IMR-90 (cell line): ENCODE measurements at regions not wholly inside any gene's neighbourhood (a gene's known extent, or its start where the extent isn't known, plus 50 kb on each side); places are given as distances from the start of the nearest gene placed in this dataset.

Experiments
- ATAC-seq: fragments of 200-7000 bp; cut with Tn5 transposase; 2 replicates; pipeline ENCODE4 v1.9.1; 2020; ENCODE audit warnings: low read depth, mild to moderate bottlenecking, moderate library complexity
- BruUV-seq: library from RNA; stranded (reverse); fragments of 400-500 nt; replicated peaks from 2 replicates; lab custom pipeline; 2021; lab: Mats Ljungman, UMichigan
- CTCF ChIA-PET: fragments of 300-600 bp; formaldehyde crosslinking; extraction: SDS; loops from one replicate; lab custom pipeline; 2021; ENCODE audit warnings: antibody characterized with exemption; lab: Yijun Ruan, JAX
- POLR2A ChIA-PET: fragments of 300-600 bp; sonication (Branson Sonifier 250); formaldehyde crosslinking; loops from one replicate; lab custom pipeline; 2022; ENCODE audit warnings: antibody characterized with exemption; ENCODE audit not compliant: unreplicated experiment; lab: Charles Lee
- DNase-seq: peaks from one replicate; pipeline ENCODE4 v3.0.0; 2013
- H2AFZ ChIP-seq: replicated peaks from 2 replicates; pipeline ENCODE3; 2013; ENCODE audit warnings: low read length, mild to moderate bottlenecking; ENCODE audit not compliant: poor library complexity
- H2AK5ac ChIP-seq: 2 replicates; pipeline ENCODE4 v1.6.1; 2013; ENCODE audit warnings: low read depth, low read length, inconsistent platforms
- H2AK9ac ChIP-seq: replicated peaks from 2 replicates; pipeline ENCODE3; 2013; ENCODE audit warnings: mild to moderate bottlenecking, low read depth, low read length, moderate library complexity; ENCODE audit not compliant: poor library complexity
- H2BK120ac ChIP-seq: 2 replicates; pipeline ENCODE4 v1.6.1; 2013; ENCODE audit warnings: low read depth, low read length, inconsistent platforms
- H2BK15ac ChIP-seq: 3 replicates; pipeline ENCODE4 v1.6.1; 2013; ENCODE audit warnings: low read depth, low read length, inconsistent platforms
- H2BK20ac ChIP-seq: 2 replicates; pipeline ENCODE4 v1.6.1; 2013; ENCODE audit warnings: low read depth, mild to moderate bottlenecking, inconsistent platforms, low read length, moderate library complexity
- H2BK5ac ChIP-seq: 2 replicates; pipeline ENCODE4 v1.6.1; 2013; ENCODE audit warnings: mild to moderate bottlenecking, low read depth, low read length, inconsistent platforms; ENCODE audit not compliant: poor library complexity, severe bottlenecking
- H3K14ac ChIP-seq: replicated peaks from 2 replicates; pipeline ENCODE4 v1.6.1; 2013; ENCODE audit warnings: low read depth, low read length, inconsistent platforms
- H3K18ac ChIP-seq: 2 replicates; pipeline ENCODE4 v1.6.1; 2013; ENCODE audit warnings: low read depth, low read length, control low read depth
- H3K23ac ChIP-seq: 2 replicates; pipeline ENCODE4 v1.6.1; 2013; ENCODE audit warnings: low read depth, low read length, inconsistent platforms
- H3K27ac ChIP-seq: 2 replicates; pipeline ENCODE4 v1.5.1; 2013; ENCODE audit warnings: mild to moderate bottlenecking, control low read depth, low read length; ENCODE audit not compliant: insufficient read depth
- H3K27me3 ChIP-seq: 2 replicates; pipeline ENCODE4 v1.6.1; 2013; ENCODE audit warnings: low read length; ENCODE audit not compliant: control insufficient read depth, insufficient read depth
- H3K36me3 ChIP-seq: 2 replicates; pipeline ENCODE4 v1.6.1; 2013; ENCODE audit warnings: low read length, mixed read lengths; ENCODE audit not compliant: control insufficient read depth, insufficient read depth
- H3K4ac ChIP-seq: 2 replicates; pipeline ENCODE4 v1.6.1; 2013; ENCODE audit warnings: low read depth, low read length, inconsistent platforms
- H3K4me1 ChIP-seq: 2 replicates; pipeline ENCODE4 v1.6.1; 2013; ENCODE audit warnings: low read length, mixed read lengths; ENCODE audit not compliant: control insufficient read depth, insufficient read depth
- H3K4me2 ChIP-seq: 2 replicates; pipeline ENCODE4 v1.6.1; 2013; ENCODE audit warnings: low read depth, mild to moderate bottlenecking, control low read depth, low read length, moderate library complexity
- H3K4me3 ChIP-seq: 2 replicates; pipeline ENCODE4 v1.5.1; 2013; ENCODE audit warnings: low read depth, mild to moderate bottlenecking, control low read depth, low read length, moderate library complexity; ENCODE audit not compliant: insufficient read depth
- H3K56ac ChIP-seq: 2 replicates; pipeline ENCODE4 v1.6.1; 2013; ENCODE audit warnings: low read length, inconsistent platforms; ENCODE audit not compliant: insufficient read depth; ENCODE audit errors: extremely low read depth
- H3K79me1 ChIP-seq, 2 experiments: 2 replicates each; pipeline ENCODE4 v1.6.1; 2013; ENCODE audit warnings: low read length in 2 of 2, inconsistent platforms in 1 of 2, low read depth in 1 of 2
- H3K9ac ChIP-seq: 2 replicates; pipeline ENCODE4 v1.6.1; 2013; ENCODE audit warnings: low read depth, low read length, control low read depth
- H3K9me1 ChIP-seq: 2 replicates; pipeline ENCODE4 v1.6.1; 2013; ENCODE audit warnings: low read length, inconsistent platforms; ENCODE audit not compliant: insufficient read depth
- H3K9me3 ChIP-seq: 2 replicates; pipeline ENCODE4 v1.6.1; 2013; ENCODE audit warnings: low read length; ENCODE audit not compliant: control insufficient read depth, insufficient read depth
- H4K20me1 ChIP-seq: 2 replicates; pipeline ENCODE4 v1.6.1; 2013; ENCODE audit warnings: low read length, inconsistent platforms; ENCODE audit not compliant: insufficient read depth
- H4K5ac ChIP-seq: 2 replicates; pipeline ENCODE4 v1.6.1; 2013; ENCODE audit warnings: mild to moderate bottlenecking, low read depth, low read length, control low read depth
- H4K8ac ChIP-seq, 2 experiments: 2 replicates each; pipeline ENCODE4 v1.6.1; 2013; ENCODE audit warnings: low read depth in 2 of 2, low read length in 2 of 2, control low read depth in 1 of 2, inconsistent platforms in 1 of 2
- H4K91ac ChIP-seq: 2 replicates; pipeline ENCODE4 v1.6.1; 2013; ENCODE audit warnings: low read depth, low read length, inconsistent platforms; ENCODE audit not compliant: insufficient read depth
- BHLHE40 ChIP-seq: fragments of 150-350 bp; IDR thresholded peaks from 2 replicates; pipeline ENCODE4 v1.6.1; 2016; ENCODE audit warnings: mild to moderate bottlenecking, low read depth, low read length
- CHD1 ChIP-seq: IDR thresholded peaks from 2 replicates; pipeline ENCODE4 v1.6.1; 2012; ENCODE audit warnings: low read depth, low read length, improper control_type of control experiment
- FOS ChIP-seq: fragments of 150-350 bp; IDR thresholded peaks from 2 replicates; pipeline ENCODE4 v1.6.1; 2016; ENCODE audit warnings: low read depth, low read length
- MAFK ChIP-seq: IDR thresholded peaks from 2 replicates; pipeline ENCODE4 v1.6.1; 2012; ENCODE audit warnings: low read depth, low read length, improper control_type of control experiment
- MAZ ChIP-seq: IDR thresholded peaks from 2 replicates; pipeline ENCODE4 v1.6.1; 2012; ENCODE audit warnings: low read depth, mild to moderate bottlenecking, low read length, improper control_type of control experiment, moderate library complexity, borderline replicate concordance
- MXI1 ChIP-seq: IDR thresholded peaks from 2 replicates; pipeline ENCODE4 v1.6.1; 2012; ENCODE audit warnings: low read depth, mild to moderate bottlenecking, low read length, moderate library complexity, borderline replicate concordance
- NFE2L2 ChIP-seq: fragments of 150-350 bp; IDR thresholded peaks from 2 replicates; pipeline ENCODE4 v1.6.1; 2016; ENCODE audit warnings: low read depth, mild to moderate bottlenecking, low read length
- RAD21 ChIP-seq: IDR thresholded peaks from 2 replicates; pipeline ENCODE4 v1.6.1; 2012; ENCODE audit warnings: low read length, improper control_type of control experiment
- RCOR1 ChIP-seq: IDR thresholded peaks from 2 replicates; pipeline ENCODE4 v1.6.1; 2012; ENCODE audit warnings: mild to moderate bottlenecking, low read length, improper control_type of control experiment; ENCODE audit not compliant: insufficient replicate concordance
- WGBS, 2 experiments: methylation state at CpG; one replicate each; pipeline versions ENCODE4 v1.1.5 to v1.1.7; 2013; ENCODE audit warnings: missing lambda C conversion rate in 2 of 2; ENCODE audit not compliant: insufficient read length in 1 of 2; ENCODE audit errors: extremely low coverage in 2 of 2; 5-methylcytosine and 5-hydroxymethylcytosine counted together
- dilution Hi-C: fragments of 300-500 bp; cut with HindIII; formaldehyde crosslinking; loops from one replicate; pipeline ENCODE4 v1.14.3; 2018; ENCODE audit warnings: low sequenced_read_pairs; ENCODE audit not compliant: unreplicated experiment
- in situ Hi-C: fragments of 300-500 bp; cut with MboI; formaldehyde crosslinking; loops from 3 replicates; pipeline ENCODE4 v1.14.3; 2019; ENCODE audit warnings: low sequenced_read_pairs, inconsistent platforms, mixed read lengths
- intact Hi-C: fragments of 100-400 bp; cut with micrococcal nuclease; formaldehyde crosslinking; loops from 2 replicates; pipeline ENCODE4 v1.10.0; 2022
- TF ChIP-seq, protein P1 (sequence below): fragments of 150-350 bp; IDR thresholded peaks from 2 replicates; pipeline ENCODE4 v1.6.1; 2016; ENCODE audit warnings: low read depth, mild to moderate bottlenecking, low read length, moderate library complexity, borderline replicate concordance
- TF ChIP-seq, protein P2 (sequence below): fragments of 150-350 bp; IDR thresholded peaks from 2 replicates; pipeline ENCODE4 v1.6.1; 2017; ENCODE audit warnings: mild to moderate bottlenecking, antibody characterized with exemption, low read length, low read depth

DNA sequence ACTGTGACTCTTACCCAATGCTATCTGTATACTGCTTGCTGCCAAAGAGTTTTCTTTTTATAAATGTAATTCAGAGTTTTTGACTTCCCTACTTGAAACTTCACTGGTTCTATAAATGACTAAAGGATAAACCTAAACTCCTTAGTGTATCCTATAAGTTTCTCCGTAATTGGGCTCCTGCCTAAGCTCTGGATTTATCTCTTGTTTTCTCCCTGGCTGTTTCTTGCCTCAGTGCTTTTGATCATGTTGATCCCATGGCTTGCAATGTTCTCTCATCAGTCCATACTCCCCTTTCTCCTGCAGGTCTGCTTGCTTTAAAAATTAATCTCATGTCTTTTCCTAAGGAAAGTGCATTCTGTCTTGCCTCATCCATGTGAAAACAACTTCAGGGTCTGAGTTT lies 1543.1 kb upstream of the IGFBP7 start:
- Histone ChIP-seq H3K56ac (no peak overlapping the region), H2BK20ac (no peak overlapping the region), H2AK9ac (no peak overlapping the region), H4K8ac (no peak overlapping the region), H3K18ac (no peak overlapping the region), H2BK15ac (no peak overlapping the region), H4K20me1 (no peaks in the 10 kb centered on the region), H3K36me3 (no peaks in the 10 kb centered on the region), H4K5ac (no peak overlapping the region), H2BK120ac (no peak overlapping the region), H3K4me1 (no peaks in the 10 kb centered on the region), H3K9ac (no peak overlapping the region), H3K4me3 (no peak overlapping the region), H3K79me1 (no peaks in the 10 kb centered on the region), H2BK5ac (no peak overlapping the region), H3K4me2 (no peak overlapping the region), H3K14ac (no peak overlapping the region), H3K27me3 (no peaks in the 10 kb centered on the region), H3K23ac (no peak overlapping the region), H3K27ac (no peak overlapping the region), H3K9me3 (no peaks in the 10 kb centered on the region), H3K4ac (no peak overlapping the region), H2AK5ac (no peak overlapping the region), H4K91ac (no peak overlapping the region), H2AFZ (no peak overlapping the region), H3K9me1 (no peaks in the 10 kb centered on the region)
- in situ Hi-C loops = no loop called here
- intact Hi-C loops = no loop called here
- no TSS peak for BruUV-seq
- TF ChIP-seq MAFK = no peak
- TF ChIP-seq RCOR1 = no peak
- no peak for TF ChIP-seq BHLHE40
- TF ChIP-seq, protein P1, sequence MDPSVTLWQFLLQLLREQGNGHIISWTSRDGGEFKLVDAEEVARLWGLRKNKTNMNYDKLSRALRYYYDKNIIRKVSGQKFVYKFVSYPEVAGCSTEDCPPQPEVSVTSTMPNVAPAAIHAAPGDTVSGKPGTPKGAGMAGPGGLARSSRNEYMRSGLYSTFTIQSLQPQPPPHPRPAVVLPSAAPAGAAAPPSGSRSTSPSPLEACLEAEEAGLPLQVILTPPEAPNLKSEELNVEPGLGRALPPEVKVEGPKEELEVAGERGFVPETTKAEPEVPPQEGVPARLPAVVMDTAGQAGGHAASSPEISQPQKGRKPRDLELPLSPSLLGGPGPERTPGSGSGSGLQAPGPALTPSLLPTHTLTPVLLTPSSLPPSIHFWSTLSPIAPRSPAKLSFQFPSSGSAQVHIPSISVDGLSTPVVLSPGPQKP = no peak
- no peak for TF ChIP-seq MXI1
- TF ChIP-seq, protein P2, sequence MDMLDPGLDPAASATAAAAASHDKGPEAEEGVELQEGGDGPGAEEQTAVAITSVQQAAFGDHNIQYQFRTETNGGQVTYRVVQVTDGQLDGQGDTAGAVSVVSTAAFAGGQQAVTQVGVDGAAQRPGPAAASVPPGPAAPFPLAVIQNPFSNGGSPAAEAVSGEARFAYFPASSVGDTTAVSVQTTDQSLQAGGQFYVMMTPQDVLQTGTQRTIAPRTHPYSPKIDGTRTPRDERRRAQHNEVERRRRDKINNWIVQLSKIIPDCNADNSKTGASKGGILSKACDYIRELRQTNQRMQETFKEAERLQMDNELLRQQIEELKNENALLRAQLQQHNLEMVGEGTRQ = no peak
- TF ChIP-seq RAD21 = no peak
- no peak for TF ChIP-seq FOS
- TF ChIP-seq MAZ = no peak
- no peak for TF ChIP-seq NFE2L2
- no peak for TF ChIP-seq CHD1
- CTCF ChIA-PET = no interaction called here
- WGBS, 2 experiments = 33% methylated on average over 1 of the region's 1 CpG; no CpG with 5 or more reads in 1 of the 2 experiments
- ATAC-seq (no peak), DNase-seq (no peak)
- POLR2A ChIA-PET = no interaction called here
- dilution Hi-C loops = no loop called here
